Activated T-cell treated with anti-CD3 and anti-CD28 coated beads, Interleukin-2, amount 50 U/mL, for 72 hours (primary cell): ENCODE measurements at regions not wholly inside any gene's neighbourhood (a gene's known extent, or its start where the extent isn't known, plus 50 kb on each side); places are given as distances from the start of the nearest gene placed in this dataset.
A peak's percentile ranks its signal among the peaks of the same experiment; 100 is the strongest.

ENCODE experiments used
- ATAC-seq, 2 donors: fragments of 150-1000 bp; cut with Tn5 transposase; replicated peaks in 1 of 2; 2 replicates each; pipeline ENCODE4 v1.10.0; 2021; ENCODE audit warnings: moderate library complexity in 2 of 2, mild to moderate bottlenecking in 1 of 2
- DNase-seq, 2 donors: peaks; one replicate each; pipeline ENCODE4 v3.0.0; 2021 to 2022; ENCODE audit warnings: mixed read lengths in 1 of 2
- H3K27ac Mint-ChIP-seq: one replicate; pipeline ENCODE4 v1.8.0; 2022; ENCODE audit warnings: mild to moderate bottlenecking, moderate library complexity, mixed read lengths
- H3K27me3 Mint-ChIP-seq: one replicate; pipeline ENCODE4 v1.8.0; 2022; ENCODE audit warnings: low read depth, mixed read lengths
- H3K36me3 Mint-ChIP-seq, 2 donors: one replicate each; pipeline ENCODE4 v1.8.0; 2022; ENCODE audit warnings: mixed read lengths in 2 of 2, mild to moderate bottlenecking in 1 of 2; ENCODE audit not compliant: insufficient read depth in 2 of 2
- H3K4me1 Mint-ChIP-seq: one replicate; pipeline ENCODE4 v1.8.0; 2022; ENCODE audit warnings: low read depth, mixed read lengths
- H3K4me3 Mint-ChIP-seq, 2 donors: one replicate each; pipeline ENCODE4 v1.8.0; 2022; ENCODE audit warnings: mild to moderate bottlenecking in 2 of 2, mixed read lengths in 2 of 2, moderate library complexity in 2 of 2
- H3K9me3 Mint-ChIP-seq, 2 donors: one replicate each; pipeline ENCODE4 v1.8.0; 2022; ENCODE audit warnings: mixed read lengths in 2 of 2

DNA sequence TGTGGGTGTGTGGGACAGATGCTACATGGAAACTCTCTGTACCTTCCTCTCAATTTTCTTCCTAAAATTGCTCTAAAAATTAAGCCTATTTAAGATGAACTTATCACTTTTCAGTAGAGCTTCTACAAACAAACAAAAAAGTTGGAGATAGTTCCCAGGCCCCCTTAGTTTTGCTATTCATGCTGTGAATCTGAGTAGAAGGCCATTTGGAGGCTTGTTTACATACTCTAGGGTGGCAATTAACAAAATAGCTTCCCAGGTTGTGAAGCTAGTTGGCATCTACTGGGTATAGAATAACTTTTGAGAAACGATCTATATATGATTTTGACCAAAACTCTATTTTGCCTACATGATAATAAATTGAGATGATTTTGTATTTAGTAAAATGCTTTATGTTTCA, 541.4 kb upstream of the B3GALT2 start:
- H3K27me3 Mint-ChIP-seq, result no peaks in the 10 kb centered on the region
- no peak overlapping the region for H3K4me3 Mint-ChIP-seq
- H3K4me1 Mint-ChIP-seq, result no peaks in the 10 kb centered on the region
- H3K36me3 Mint-ChIP-seq, result peaks cover 0 to 4% of the 10 kb centered on the region in 2 donors
- ATAC-seq (no peak), DNase-seq (no peak)
- H3K9me3 Mint-ChIP-seq, result peaks cover 0 to 1% of the 10 kb centered on the region in 2 donors
- no peak overlapping the region for H3K27ac Mint-ChIP-seq

DNA sequence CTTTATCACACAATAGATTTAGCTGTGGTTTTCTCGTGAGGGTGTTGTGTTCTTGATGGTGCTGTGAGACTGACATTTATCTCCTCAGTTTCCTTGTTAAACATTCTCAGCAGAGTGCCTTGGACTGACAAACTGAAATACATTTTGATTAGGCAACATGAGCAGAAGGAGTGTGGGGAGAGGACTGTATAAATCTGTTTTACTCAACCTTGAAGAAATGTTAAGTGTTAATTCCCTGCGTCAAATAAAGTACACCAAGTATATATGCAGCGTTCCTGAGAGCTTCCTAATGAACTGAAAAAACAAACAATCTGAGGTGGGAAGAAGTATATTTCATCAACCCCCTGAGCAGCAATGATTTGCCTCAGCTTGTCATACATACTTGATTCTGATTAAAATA, 540.3 kb upstream of the B3GALT2 start:
- ATAC-seq, result no peak
- no peak for DNase-seq
- peaks cover 0 to 1% of the 10 kb centered on the region in 2 donors for H3K9me3 Mint-ChIP-seq
- H3K4me1 Mint-ChIP-seq, result no peaks in the 10 kb centered on the region
- no peak overlapping the region for H3K27ac Mint-ChIP-seq
- H3K36me3 Mint-ChIP-seq, result peaks cover 0 to 4% of the 10 kb centered on the region in 2 donors
- no peaks in the 10 kb centered on the region for H3K27me3 Mint-ChIP-seq
- no peak overlapping the region for H3K4me3 Mint-ChIP-seq

DNA sequence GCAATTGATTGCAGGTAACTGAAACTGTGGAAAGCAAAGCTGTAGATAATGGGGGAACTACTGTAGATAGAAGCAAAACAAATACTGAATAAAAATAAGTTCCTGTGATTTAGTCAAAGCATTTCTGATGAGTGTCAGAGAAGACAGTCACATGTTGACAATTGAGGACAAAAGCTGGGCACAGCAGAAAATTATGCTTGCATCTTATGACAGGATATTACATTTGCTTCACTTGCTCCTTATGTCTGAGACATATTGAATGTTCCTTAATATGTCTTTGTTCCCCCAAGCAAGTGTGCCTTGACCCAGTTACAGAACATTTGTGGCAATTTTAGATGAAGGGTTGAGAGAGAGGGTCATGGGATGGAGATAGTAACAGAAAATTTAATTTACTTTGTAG, 526.0 kb upstream of the B3GALT2 start:
- no peak for ATAC-seq
- DNase-seq, result no peak
- no peak overlapping the region for H3K27ac Mint-ChIP-seq

DNA sequence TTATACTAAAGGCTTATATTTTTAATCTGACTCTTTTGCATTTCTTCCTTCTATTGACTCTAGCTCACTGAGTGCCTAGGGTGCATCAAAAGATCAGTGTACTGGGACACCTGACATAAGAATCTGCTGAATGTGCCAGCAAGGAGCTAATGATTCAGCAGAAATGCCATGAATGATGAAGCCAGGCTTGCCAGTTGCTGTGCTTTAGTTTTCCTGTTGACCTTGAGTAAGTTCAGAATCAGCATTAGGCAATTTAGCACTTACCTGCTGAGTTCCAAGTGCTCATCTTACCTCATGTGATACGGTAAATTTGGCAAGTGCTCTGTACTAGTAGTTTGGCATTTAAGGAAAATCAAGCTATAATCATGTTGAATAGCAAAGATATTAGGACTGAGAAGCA, 523.2 kb upstream of the B3GALT2 start:
- Mint-ChIP-seq H3K9me3 (no peaks in the 10 kb centered on the region), H3K4me1 (peaks cover 6% of the 10 kb centered on the region), H3K27me3 (no peaks in the 10 kb centered on the region), H3K36me3 (peaks cover 0 to 3% of the 10 kb centered on the region in 2 donors), H3K27ac (no peak overlapping the region), H3K4me3 (no peak overlapping the region)
- no peak for DNase-seq
- ATAC-seq, result no peak

More for the DNA sequence above, 526.0 kb upstream of the B3GALT2 start:
- no peaks in the 10 kb centered on the region for H3K27me3 Mint-ChIP-seq
- peaks cover 0 to 1% of the 10 kb centered on the region in 2 donors for H3K36me3 Mint-ChIP-seq
- H3K4me3 Mint-ChIP-seq, result no peak overlapping the region
- peaks cover 5% of the 10 kb centered on the region for H3K4me1 Mint-ChIP-seq
- peaks cover 0 to 1% of the 10 kb centered on the region in 2 donors for H3K9me3 Mint-ChIP-seq

DNA sequence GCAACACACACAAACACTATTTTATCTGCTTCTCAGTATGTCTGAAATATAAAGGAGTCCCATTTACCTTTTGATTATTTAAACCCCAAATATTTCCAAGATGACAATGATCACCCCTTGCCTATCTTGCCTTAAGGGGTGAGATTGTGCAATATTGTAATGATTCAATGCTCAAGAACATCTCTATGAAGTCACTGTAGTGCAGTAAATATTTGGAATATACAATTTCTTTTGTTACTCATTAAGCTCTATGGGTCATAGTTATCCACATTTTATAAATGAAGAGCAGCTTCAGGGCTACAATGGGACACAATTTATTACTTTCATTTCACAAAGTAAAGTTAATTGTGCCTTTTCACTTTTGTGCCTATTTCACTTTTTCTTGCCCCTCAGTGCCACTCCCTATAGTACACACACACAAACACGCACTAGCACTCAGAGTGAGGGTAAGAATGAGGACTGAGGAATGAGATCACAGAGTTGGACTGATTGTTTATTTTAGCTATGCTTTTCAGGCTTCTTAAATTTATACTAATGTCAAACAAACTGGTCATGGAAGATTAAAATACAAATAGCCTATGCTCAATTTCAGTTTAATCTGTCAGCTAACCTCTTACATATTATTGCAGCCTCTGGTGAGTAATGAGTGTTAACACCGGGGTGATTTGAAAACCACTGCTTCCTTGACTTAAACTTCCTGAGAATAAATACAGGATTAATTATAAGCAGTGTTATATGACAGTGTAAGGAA, 521.0 kb upstream of the B3GALT2 start:
- Mint-ChIP-seq H3K4me1 (peaks cover 6% of the 10 kb centered on the region), H3K36me3 (peaks cover 0 to 3% of the 10 kb centered on the region in 2 donors), H3K4me3 (no peak overlapping the region), H3K27ac (no peak overlapping the region), H3K27me3 (no peaks in the 10 kb centered on the region), H3K9me3 (no peaks in the 10 kb centered on the region)
- no peak for ATAC-seq
- DNase-seq, result no peak

DNA sequence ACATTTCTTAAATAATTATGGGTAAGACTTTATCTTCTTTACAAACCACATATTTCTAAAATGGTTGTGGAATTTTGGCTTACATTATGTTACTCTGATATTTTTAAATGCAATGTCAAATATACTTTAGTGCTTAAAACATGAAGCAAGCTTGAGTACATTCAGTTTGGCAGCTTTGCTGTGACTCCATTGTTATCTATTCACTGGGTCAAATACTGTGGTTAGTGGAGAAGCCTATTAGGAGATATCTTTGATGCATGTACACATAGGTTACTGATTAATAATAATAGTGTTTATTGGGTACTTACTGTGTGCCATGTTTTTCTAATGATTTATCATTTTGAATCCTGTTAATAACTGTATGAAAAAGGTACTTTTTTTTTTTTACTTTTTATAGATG, 520.4 kb upstream of the B3GALT2 start:
- Mint-ChIP-seq H3K9me3 (no peaks in the 10 kb centered on the region), H3K4me3 (no peak overlapping the region), H3K4me1 (peaks cover 13% of the 10 kb centered on the region), H3K27ac (no peak overlapping the region), H3K36me3 (peaks cover 0 to 3% of the 10 kb centered on the region in 2 donors), H3K27me3 (no peaks in the 10 kb centered on the region)
- no peak for DNase-seq
- no peak for ATAC-seq

DNA sequence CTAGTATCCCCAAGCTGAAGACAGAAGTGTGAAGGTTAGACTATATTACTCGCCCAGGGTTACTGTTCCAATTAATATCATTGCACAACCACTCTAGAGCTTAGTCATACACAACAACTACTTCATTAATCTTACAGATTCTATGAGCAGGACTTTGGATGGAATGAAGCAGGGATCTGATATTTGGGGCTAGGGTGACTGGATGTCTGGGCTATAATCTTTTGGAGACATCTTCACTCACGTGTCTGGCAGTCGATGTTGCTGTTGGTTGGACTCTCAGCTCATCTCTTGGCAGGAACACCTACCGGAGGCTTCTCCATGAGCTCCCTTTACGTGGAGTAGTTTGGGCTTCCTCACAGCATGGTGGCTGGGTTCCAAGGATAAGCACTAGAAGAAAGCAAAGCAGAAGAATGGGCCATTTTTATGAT, 519.2 kb upstream of the B3GALT2 start:
- H3K4me1 Mint-ChIP-seq, result peaks cover 24% of the 10 kb centered on the region
- ATAC-seq, result no peak
- no peak for DNase-seq
- no peak overlapping the region for H3K27ac Mint-ChIP-seq
- no peaks in the 10 kb centered on the region for H3K27me3 Mint-ChIP-seq
- H3K36me3 Mint-ChIP-seq, result peaks cover 0 to 3% of the 10 kb centered on the region in 2 donors
- no peak overlapping the region for H3K4me3 Mint-ChIP-seq
- no peaks in the 10 kb centered on the region for H3K9me3 Mint-ChIP-seq

DNA sequence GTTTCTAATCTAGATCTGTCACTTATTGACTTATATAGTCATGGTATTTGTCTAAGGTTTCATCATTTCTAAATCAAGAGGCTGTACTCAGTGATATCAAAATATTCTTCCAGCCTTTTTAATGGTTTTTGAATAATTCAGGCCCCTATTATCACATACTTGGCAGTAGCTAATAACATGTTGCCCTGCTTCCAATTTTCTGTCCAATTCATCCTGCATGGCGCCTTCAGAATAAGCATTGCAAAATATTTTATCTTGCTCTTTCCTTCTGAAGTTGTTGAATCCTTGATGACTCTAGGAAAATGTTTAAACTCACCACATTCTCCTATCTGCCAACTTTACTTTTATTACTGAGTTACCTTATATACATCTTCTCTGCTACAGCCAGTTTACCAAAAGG, 517.2 kb upstream of the B3GALT2 start:
- Mint-ChIP-seq H3K36me3 (peaks cover 0 to 3% of the 10 kb centered on the region in 2 donors), H3K27me3 (no peaks in the 10 kb centered on the region), H3K27ac (no peak overlapping the region), H3K9me3 (no peaks in the 10 kb centered on the region), H3K4me1 (peaks cover 26% of the 10 kb centered on the region), H3K4me3 (no peak overlapping the region)
- DNase-seq (no peak), ATAC-seq (no peak)

DNA sequence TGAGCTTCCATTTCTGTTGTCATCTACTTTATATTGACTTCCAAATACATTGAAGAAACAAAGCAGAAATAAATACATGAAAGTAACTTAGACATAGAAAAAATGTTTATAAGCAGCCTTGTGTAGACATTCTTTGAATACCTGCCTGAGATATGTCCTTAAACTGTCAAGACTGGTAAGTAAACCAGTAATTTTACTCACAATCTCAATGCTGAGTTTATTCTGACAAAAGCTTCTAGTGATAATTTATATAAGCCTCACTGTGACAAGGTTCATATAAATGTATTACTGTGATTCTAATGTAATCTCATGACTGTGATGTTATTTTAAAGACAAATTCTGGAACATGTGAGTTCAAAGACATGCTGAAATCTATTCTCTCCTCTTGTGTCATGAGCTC, 516.7 kb upstream of the B3GALT2 start:
- Mint-ChIP-seq H3K4me1 (peaks cover 26% of the 10 kb centered on the region), H3K9me3 (no peaks in the 10 kb centered on the region), H3K4me3 (no peak overlapping the region), H3K27ac (no peak overlapping the region), H3K27me3 (no peaks in the 10 kb centered on the region), H3K36me3 (peaks cover 0 to 3% of the 10 kb centered on the region in 2 donors)
- ATAC-seq (no peak), DNase-seq (no peak)

DNA sequence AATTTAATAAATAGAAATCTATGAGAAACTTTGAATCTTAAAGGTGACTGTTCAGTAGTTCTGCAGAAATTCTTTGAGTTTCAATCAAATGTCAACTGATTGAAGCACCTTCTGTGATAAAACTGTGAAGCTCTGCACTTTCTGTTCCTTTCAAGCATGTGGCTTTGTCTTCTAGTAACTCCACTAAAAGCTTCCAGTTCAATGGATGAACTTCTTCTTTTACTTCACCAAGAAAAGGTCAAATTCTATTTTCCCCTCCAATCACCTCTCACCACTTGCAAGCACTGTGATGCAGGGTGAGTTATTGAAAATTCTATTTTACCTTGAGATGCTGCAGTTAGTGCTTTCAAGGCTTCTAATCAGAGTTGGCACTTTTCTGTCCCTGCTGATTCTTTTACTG, 515.3 kb upstream of the B3GALT2 start:
- Mint-ChIP-seq H3K27ac (no peak overlapping the region), H3K4me1 (peaks cover 20% of the 10 kb centered on the region), H3K9me3 (no peaks in the 10 kb centered on the region), H3K4me3 (peak overlapping the region in 1 of 2 donors; percentile 56), H3K36me3 (peaks cover 0 to 3% of the 10 kb centered on the region in 2 donors), H3K27me3 (no peaks in the 10 kb centered on the region)
- DNase-seq (no peak), ATAC-seq (no peak)

DNA sequence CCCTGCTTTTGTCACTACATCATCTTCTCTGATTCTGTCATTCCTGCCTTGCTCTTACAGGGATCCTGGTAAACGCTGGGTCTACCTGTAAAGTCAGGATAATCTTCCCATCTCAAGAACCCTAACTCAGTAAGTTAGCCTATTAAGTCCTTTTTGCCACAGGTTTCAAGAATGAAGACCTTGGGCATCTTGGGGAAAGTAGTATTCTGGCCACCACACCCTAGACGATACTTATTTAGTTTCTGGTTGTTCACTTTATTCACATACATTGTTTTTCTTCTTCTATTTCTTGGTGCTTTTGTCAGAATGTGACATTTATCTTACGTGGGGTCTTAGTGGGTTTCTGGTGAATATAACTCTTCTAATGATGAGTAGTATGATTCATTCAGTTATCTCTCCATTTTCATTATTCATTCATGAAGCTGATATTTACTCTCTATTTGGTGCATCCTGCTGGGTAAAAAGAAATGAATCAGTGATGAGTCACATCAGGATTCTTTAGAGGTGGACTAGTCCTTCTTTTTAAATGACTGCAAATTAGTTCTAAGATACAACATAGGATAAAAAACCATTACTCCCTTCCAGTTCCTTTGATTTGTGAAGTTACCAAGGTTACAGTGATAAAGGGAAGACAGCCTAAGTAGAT, 514.4 kb upstream of the B3GALT2 start:
- ATAC-seq, result peak; percentile 88 to 92
- H3K27ac Mint-ChIP-seq, result peak overlapping the region; percentile 3
- H3K4me1 Mint-ChIP-seq, result peaks cover 20% of the 10 kb centered on the region
- H3K36me3 Mint-ChIP-seq, result peaks cover 0 to 3% of the 10 kb centered on the region in 2 donors
- peak overlapping the region; percentile 5 to 25 for H3K4me3 Mint-ChIP-seq
- H3K9me3 Mint-ChIP-seq, result no peaks in the 10 kb centered on the region
- no peaks in the 10 kb centered on the region for H3K27me3 Mint-ChIP-seq
- no peak for DNase-seq

DNA sequence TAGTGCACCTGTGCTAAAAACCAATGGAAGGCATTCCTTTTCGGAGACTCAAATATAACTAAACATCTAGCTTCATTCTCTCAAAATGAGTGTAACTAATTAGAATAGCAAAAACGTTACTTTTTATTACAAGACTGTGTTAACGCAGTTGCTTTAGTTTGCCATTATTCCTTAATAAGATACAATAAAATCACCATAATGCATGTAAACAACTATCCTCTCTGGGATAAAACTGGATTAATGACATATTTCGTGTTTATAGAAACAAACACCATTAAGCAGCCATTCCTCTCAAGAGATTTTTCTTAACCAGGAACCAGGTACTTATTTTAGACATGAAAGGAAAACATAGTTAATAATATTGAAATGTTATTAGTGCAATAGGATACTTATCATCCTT, 512.8 kb upstream of the B3GALT2 start:
- Mint-ChIP-seq H3K4me1 (peaks cover 20% of the 10 kb centered on the region), H3K9me3 (no peaks in the 10 kb centered on the region), H3K27me3 (no peaks in the 10 kb centered on the region), H3K27ac (no peak overlapping the region), H3K36me3 (no peaks in the 10 kb centered on the region), H3K4me3 (no peak overlapping the region)
- ATAC-seq (no peak), DNase-seq (no peak)

DNA sequence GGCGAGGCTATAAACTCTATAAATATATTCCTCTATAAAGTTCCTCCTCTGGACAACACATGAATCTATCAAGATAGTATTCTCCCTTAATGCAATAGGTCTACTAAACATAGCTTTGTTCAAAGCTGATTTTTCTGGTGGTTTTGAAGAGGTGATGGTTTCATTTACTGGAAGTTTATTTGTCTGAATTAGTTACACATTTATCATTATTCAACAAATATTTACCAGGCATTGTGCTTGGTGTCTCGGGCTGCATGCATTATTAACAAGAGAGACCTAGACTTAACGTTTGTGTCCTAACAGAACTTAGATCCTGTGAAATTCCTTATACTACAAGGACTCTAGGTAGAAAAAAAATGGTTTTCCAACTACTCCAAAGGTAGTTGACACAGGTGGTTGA, 511.4 kb upstream of the B3GALT2 start:
- ATAC-seq (no peak), DNase-seq (no peak)
- H3K27me3 Mint-ChIP-seq, result no peaks in the 10 kb centered on the region
- H3K27ac Mint-ChIP-seq, result no peak overlapping the region
- peaks cover 20% of the 10 kb centered on the region for H3K4me1 Mint-ChIP-seq
- no peaks in the 10 kb centered on the region for H3K36me3 Mint-ChIP-seq
- H3K9me3 Mint-ChIP-seq, result no peaks in the 10 kb centered on the region
- H3K4me3 Mint-ChIP-seq, result no peak overlapping the region
